ENCODE measurements at regions not wholly inside any gene's neighbourhood (a gene's known extent, or its start where the extent isn't known, plus 50 kb on each side); places are given as distances from the start of the nearest gene placed in this dataset.

GRCh38 chr5:58188262-58188651 is 271.6 kb downstream of the PLK2 start:
- POLR2A ChIA-PET: interaction anchor here (0.8 to 1.7 kb wide), 2 partner anchors 10 to 272 kb away, joined by 3 to 9 read pairs; partner anchors contain the start of gene PLK2
- no peak overlapping the region for H3K4me3 ChIP-seq (ENCODE audit: low read depth, low read length)
- TF ChIP-seq CTCF (IDR thresholded peaks at IDR 0.05; ENCODE audit: insufficient read depth, low read length, missing control alignments): no peak
- CTCF ChIA-PET: interaction anchor here (1.0 to 1.2 kb wide), 3 partner anchors 262 to 300 kb away, joined by 3 to 5 read pairs (median 3); no protein-coding TSS in a partner anchor
- peak; percentile 41 for DNase-seq (ENCODE audit: low read depth, low spot score)

- TF ChIP-seq CTCF (IDR thresholded peaks at IDR 0.05; ENCODE audit: insufficient read depth, low read length, missing control alignments): no peak
- DNase-seq (ENCODE audit: low read depth, low spot score): no peak
- ChIA-PET CTCF (interaction anchor here (1.0 to 1.4 kb wide), 4 partner anchors 262 to 889 kb away, joined by 3 to 6 read pairs (median 4); no protein-coding TSS in a partner anchor), POLR2A (interaction anchor here (0.8 to 1.7 kb wide), 2 partner anchors 10 to 272 kb away, joined by 3 to 9 read pairs; partner anchors contain the start of gene PLK2)
- H3K4me3 ChIP-seq (ENCODE audit: low read depth, low read length): no peak overlapping the region
Observed at GRCh38 chr5:58187432-58188261, 272.2 kb downstream of the PLK2 start.

- H3K4me3 ChIP-seq (ENCODE audit: low read depth, low read length): no peak overlapping the region
- CTCF ChIA-PET: interaction anchor here (0.6 kb wide), 1 partner anchor 408 kb away, joined by 3 read pairs; no protein-coding TSS in a partner anchor
- DNase-seq (ENCODE audit: low read depth, low spot score): peak; percentile 12
- POLR2A ChIA-PET: no interaction called here
- no peak for TF ChIP-seq CTCF (IDR thresholded peaks at IDR 0.05; ENCODE audit: insufficient read depth, low read length, missing control alignments)
Observed at GRCh38 chr5:58185801-58186200, 274.1 kb downstream of the PLK2 start.

- H3K4me3 ChIP-seq (ENCODE audit: low read depth, low read length): no peak overlapping the region
- no peak for DNase-seq (ENCODE audit: low read depth, low spot score)
- POLR2A ChIA-PET: no interaction called here
- CTCF ChIA-PET: interaction anchor here (0.6 kb wide), 1 partner anchor 407 kb away, joined by 3 read pairs; no protein-coding TSS in a partner anchor
- no peak for TF ChIP-seq CTCF (IDR thresholded peaks at IDR 0.05; ENCODE audit: insufficient read depth, low read length, missing control alignments)
Observed at GRCh38 chr5:58185397-58185796, 274.5 kb downstream of the PLK2 start.

- no peak for TF ChIP-seq CTCF (IDR thresholded peaks at IDR 0.05; ENCODE audit: insufficient read depth, low read length, missing control alignments)
- POLR2A ChIA-PET: no interaction called here
Observed at GRCh38 chr5:58184910-58185309, 275.0 kb downstream of the PLK2 start.

GRCh38 chr5:58183786-58184085 is 276.1 kb downstream of the PLK2 start:
- CTCF ChIA-PET: interaction anchor here (2.5 kb wide), 1 partner anchor 404 kb away, joined by 10 read pairs; no protein-coding TSS in a partner anchor
- H3K4me3 ChIP-seq (ENCODE audit: low read depth, low read length): no peak overlapping the region
- TF ChIP-seq CTCF (IDR thresholded peaks at IDR 0.05; ENCODE audit: insufficient read depth, low read length, missing control alignments): no peak
- no peak for DNase-seq (ENCODE audit: low read depth, low spot score)
- POLR2A ChIA-PET: no interaction called here

More at GRCh38 chr5:58184910-58185309, 275.0 kb downstream of the PLK2 start:
- CTCF ChIA-PET: interaction anchor here (0.9 kb wide), 1 partner anchor 25 kb away, joined by 3 read pairs; no protein-coding TSS in a partner anchor
- H3K4me3 ChIP-seq (ENCODE audit: low read depth, low read length): no peak overlapping the region
- DNase-seq (ENCODE audit: low read depth, low spot score): no peak

Measured in AG04449 (cell line).